CD4-positive, alpha-beta T cell treated with Interleukin-15 for 4 hours (primary cell): ENCODE measurements at regions not wholly inside any gene's neighbourhood (a gene's known extent, or its start where the extent isn't known, plus 50 kb on each side); places are given as distances from the start of the nearest gene placed in this dataset.
"Not testable (repeated sequence)": the region's sequence is repeated elsewhere in the genome, so short reads cannot be mapped to it uniquely, and the experiment has no call there.

Source experiments
- DNase-seq: peaks from one replicate; pipeline ENCODE4 v3.0.0-alpha.2; 2020; ENCODE audit warnings: low spot score

- not testable (repeated sequence) for DNase-seq
Observed at GRCh38 chr20:12129114-12129513, 211.4 kb downstream of the BTBD3 start.

- DNase-seq: not testable (repeated sequence)
Observed at GRCh38 chr20:12129532-12129931, 211.8 kb downstream of the BTBD3 start.

- no peak for DNase-seq
Observed at GRCh38 chr20:12130781-12131180, 213.1 kb downstream of the BTBD3 start.

GRCh38 chr20:12133553-12133952 is 215.9 kb downstream of the BTBD3 start:
- DNase-seq: no peak

- not testable (repeated sequence) for DNase-seq
Observed at GRCh38 chr20:12145951-12146350, 228.3 kb downstream of the BTBD3 start.

- no peak for DNase-seq
Observed at GRCh38 chr20:12152996-12153395, 235.3 kb downstream of the BTBD3 start.

GRCh38 chr20:12153628-12154027 is 235.9 kb downstream of the BTBD3 start:
- no peak for DNase-seq

- DNase-seq: no peak
Observed at GRCh38 chr20:12156252-12156651, 238.6 kb downstream of the BTBD3 start.

GRCh38 chr20:12159261-12159660 is 241.6 kb downstream of the BTBD3 start:
- DNase-seq: no peak

- DNase-seq: no peak
Observed at GRCh38 chr20:12161734-12162133, 244.0 kb downstream of the BTBD3 start.

- no peak for DNase-seq
Observed at GRCh38 chr20:12166053-12166717, 248.5 kb downstream of the BTBD3 start.

- DNase-seq: no peak
Observed at GRCh38 chr20:12170406-12170805, 252.7 kb downstream of the BTBD3 start.

- no peak for DNase-seq
Observed at GRCh38 chr20:12171923-12172524, 254.3 kb downstream of the BTBD3 start.

GRCh38 chr20:12173347-12174012 is 255.8 kb downstream of the BTBD3 start:
- no peak for DNase-seq

GRCh38 chr20:12175538-12175937 is 257.8 kb downstream of the BTBD3 start:
- no peak for DNase-seq

- DNase-seq: no peak
Observed at GRCh38 chr20:12177657-12178293, 260.1 kb downstream of the BTBD3 start.

GRCh38 chr20:12179692-12180091 is 262.0 kb downstream of the BTBD3 start:
- DNase-seq: no peak

GRCh38 chr20:12180107-12180661 is 262.5 kb downstream of the BTBD3 start:
- no peak for DNase-seq

- DNase-seq: no peak
Observed at GRCh38 chr20:12198281-12198680, 280.6 kb downstream of the BTBD3 start.

GRCh38 chr20:12199703-12200102 is 282.0 kb downstream of the BTBD3 start:
- DNase-seq: no peak

- DNase-seq: no peak
Observed at GRCh38 chr20:12201289-12201991, 283.7 kb downstream of the BTBD3 start.

GRCh38 chr20:12203399-12203798 is 285.7 kb downstream of the BTBD3 start:
- no peak for DNase-seq
